Hepatocyte (in vitro differentiated cells): ENCODE measurements at regions not wholly inside any gene's neighbourhood (a gene's known extent, or its start where the extent isn't known, plus 50 kb on each side); places are given as distances from the start of the nearest gene placed in this dataset.

Experiments
- DNase-seq: peaks from one replicate; pipeline ENCODE4 v3.0.0-alpha.2; 2016; ENCODE audit warnings: low spot score
- H2AFZ ChIP-seq: fragments of 200-600 bp; sonication (generic); 2 replicates; pipeline ENCODE4 v1.6.0; 2016; ENCODE audit warnings: antibody characterized with exemption, mild to moderate bottlenecking
- H3K27ac ChIP-seq: fragments of 200-600 bp; sonication (generic); 2 replicates; pipeline ENCODE4 v1.5.1; 2016; ENCODE audit warnings: mild to moderate bottlenecking
- H3K27me3 ChIP-seq: fragments of 200-600 bp; sonication (generic); 2 replicates; pipeline ENCODE4 v1.6.1; 2016
- H3K36me3 ChIP-seq: fragments of 200-600 bp; sonication (generic); replicated peaks from 2 replicates; pipeline ENCODE4 v1.5.1; 2016; ENCODE audit warnings: low read depth; ENCODE audit not compliant: insufficient read depth
- H3K4me1 ChIP-seq: fragments of 200-600 bp; sonication (generic); 2 replicates; pipeline ENCODE4 v1.5.1; 2016; ENCODE audit warnings: mild to moderate bottlenecking, moderate library complexity; ENCODE audit not compliant: insufficient read depth
- H3K4me2 ChIP-seq: fragments of 200-600 bp; sonication (generic); 2 replicates; pipeline ENCODE4 v1.6.0; 2016
- H3K4me3 ChIP-seq: fragments of 200-600 bp; sonication (generic); 2 replicates; pipeline ENCODE4 v1.5.1; 2016; ENCODE audit warnings: mild to moderate bottlenecking
- H3K79me2 ChIP-seq: fragments of 200-600 bp; sonication (generic); 2 replicates; pipeline ENCODE4 v1.6.0; 2017; ENCODE audit warnings: mild to moderate bottlenecking
- H3K9me2 ChIP-seq: fragments of 200-600 bp; sonication (generic); replicated peaks from 2 replicates; pipeline ENCODE4 v1.6.0; 2017; ENCODE audit warnings: mild to moderate bottlenecking; ENCODE audit not compliant: insufficient read depth
- H3K9me3 ChIP-seq: fragments of 200-600 bp; sonication (generic); 2 replicates; pipeline ENCODE4 v1.5.1; 2016; ENCODE audit warnings: low read depth, mild to moderate bottlenecking
- H4K20me1 ChIP-seq: fragments of 200-600 bp; sonication (generic); 2 replicates; pipeline ENCODE4 v1.6.0; 2016; ENCODE audit warnings: mild to moderate bottlenecking; ENCODE audit not compliant: insufficient read depth, poor library complexity, severe bottlenecking
- EZH2 ChIP-seq: fragments of 200-600 bp; sonication (generic); IDR thresholded peaks from 2 replicates; pipeline ENCODE4 v1.6.1; 2016; ENCODE audit warnings: antibody characterized with exemption, mild to moderate bottlenecking, borderline replicate concordance
- EZH2phosphoT487 ChIP-seq: fragments of 200-600 bp; sonication (generic); IDR thresholded peaks from one replicate; pipeline ENCODE4 v1.6.1; 2018; ENCODE audit warnings: antibody characterized with exemption, mild to moderate bottlenecking, low read depth, moderate library complexity; ENCODE audit not compliant: unreplicated experiment, severe bottlenecking
- WGBS: methylation state at CpG from one replicate; pipeline ENCODE4 v1.1.6; 2016; ENCODE audit warnings: low lambda C conversion rate; ENCODE audit errors: missing lambda C conversion rate; 5-methylcytosine and 5-hydroxymethylcytosine counted together
- TF ChIP-seq, protein P1 (sequence below): fragments of 200-600 bp; sonication (generic); IDR thresholded peaks from 2 replicates; pipeline ENCODE4 v1.5.1; 2016; ENCODE audit warnings: antibody characterized with exemption, mild to moderate bottlenecking; ENCODE audit not compliant: poor library complexity

DNA sequence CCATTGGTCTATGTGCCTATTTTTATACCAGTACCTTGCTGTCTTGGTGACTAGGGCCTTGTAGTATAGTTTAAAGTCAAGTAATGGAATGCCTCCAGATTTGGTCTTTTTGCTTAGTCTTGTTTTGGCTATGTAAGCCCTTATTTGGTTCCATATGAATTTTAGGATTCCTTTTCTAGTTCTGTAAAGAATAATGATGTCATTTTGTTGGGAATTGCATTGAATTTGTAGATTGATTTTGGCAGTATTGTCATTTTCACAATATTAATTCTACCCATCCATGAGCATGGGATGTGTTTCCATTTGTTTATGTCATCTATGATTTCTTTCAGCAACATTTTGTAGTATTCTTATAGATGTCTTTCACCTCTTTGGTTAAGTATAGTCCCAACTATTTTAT, 96.4 kb upstream of the PAK5 start:
- Histone ChIP-seq H3K27ac (no peak overlapping the region), H3K4me3 (no peak overlapping the region), H3K4me1 (no peaks in the 10 kb centered on the region), H3K9me2 (no peaks in the 10 kb centered on the region), H4K20me1 (no peaks in the 10 kb centered on the region), H2AFZ (no peak overlapping the region), H3K36me3 (no peaks in the 10 kb centered on the region), H3K4me2 (no peak overlapping the region), H3K9me3 (no peaks in the 10 kb centered on the region), H3K79me2 (no peaks in the 10 kb centered on the region), H3K27me3 (no peaks in the 10 kb centered on the region)
- TF ChIP-seq EZH2 (no peak), EZH2phosphoT487 (no peak)
- TF ChIP-seq, protein P1, sequence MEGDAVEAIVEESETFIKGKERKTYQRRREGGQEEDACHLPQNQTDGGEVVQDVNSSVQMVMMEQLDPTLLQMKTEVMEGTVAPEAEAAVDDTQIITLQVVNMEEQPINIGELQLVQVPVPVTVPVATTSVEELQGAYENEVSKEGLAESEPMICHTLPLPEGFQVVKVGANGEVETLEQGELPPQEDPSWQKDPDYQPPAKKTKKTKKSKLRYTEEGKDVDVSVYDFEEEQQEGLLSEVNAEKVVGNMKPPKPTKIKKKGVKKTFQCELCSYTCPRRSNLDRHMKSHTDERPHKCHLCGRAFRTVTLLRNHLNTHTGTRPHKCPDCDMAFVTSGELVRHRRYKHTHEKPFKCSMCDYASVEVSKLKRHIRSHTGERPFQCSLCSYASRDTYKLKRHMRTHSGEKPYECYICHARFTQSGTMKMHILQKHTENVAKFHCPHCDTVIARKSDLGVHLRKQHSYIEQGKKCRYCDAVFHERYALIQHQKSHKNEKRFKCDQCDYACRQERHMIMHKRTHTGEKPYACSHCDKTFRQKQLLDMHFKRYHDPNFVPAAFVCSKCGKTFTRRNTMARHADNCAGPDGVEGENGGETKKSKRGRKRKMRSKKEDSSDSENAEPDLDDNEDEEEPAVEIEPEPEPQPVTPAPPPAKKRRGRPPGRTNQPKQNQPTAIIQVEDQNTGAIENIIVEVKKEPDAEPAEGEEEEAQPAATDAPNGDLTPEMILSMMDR, result no peak
- DNase-seq, result no peak

DNA sequence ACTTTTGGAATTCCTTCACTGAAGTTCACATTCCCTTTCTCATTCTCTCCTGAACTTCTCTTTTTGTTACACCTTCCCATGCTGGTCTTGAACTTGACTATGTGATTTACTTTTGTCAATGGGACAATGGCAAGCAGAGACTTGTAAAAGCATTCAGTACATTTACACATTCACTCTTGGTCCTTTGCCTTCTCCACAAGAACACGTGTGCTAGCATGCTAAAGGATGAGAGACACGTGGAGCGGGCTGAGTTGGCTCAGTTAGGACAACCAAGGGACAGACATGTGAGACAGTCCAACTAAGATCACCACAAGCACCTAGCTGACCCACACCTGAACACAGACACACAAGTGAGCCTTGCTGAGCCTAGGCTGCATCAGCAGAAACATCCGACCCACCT, 91.3 kb upstream of the PAK5 start:
- Histone ChIP-seq H3K27me3 (no peaks in the 10 kb centered on the region), H3K9me2 (no peaks in the 10 kb centered on the region), H3K9me3 (no peaks in the 10 kb centered on the region), H4K20me1 (no peaks in the 10 kb centered on the region), H3K4me2 (no peak overlapping the region), H3K27ac (no peak overlapping the region), H3K4me3 (no peak overlapping the region), H3K79me2 (no peaks in the 10 kb centered on the region), H3K36me3 (no peaks in the 10 kb centered on the region), H3K4me1 (no peaks in the 10 kb centered on the region), H2AFZ (no peak overlapping the region)
- no peak for DNase-seq
- 93% methylated on average over 4 of the region's 4 CpGs for WGBS
- TF ChIP-seq, protein P1, result no peak
- TF ChIP-seq EZH2phosphoT487 (no peak), EZH2 (no peak)

DNA sequence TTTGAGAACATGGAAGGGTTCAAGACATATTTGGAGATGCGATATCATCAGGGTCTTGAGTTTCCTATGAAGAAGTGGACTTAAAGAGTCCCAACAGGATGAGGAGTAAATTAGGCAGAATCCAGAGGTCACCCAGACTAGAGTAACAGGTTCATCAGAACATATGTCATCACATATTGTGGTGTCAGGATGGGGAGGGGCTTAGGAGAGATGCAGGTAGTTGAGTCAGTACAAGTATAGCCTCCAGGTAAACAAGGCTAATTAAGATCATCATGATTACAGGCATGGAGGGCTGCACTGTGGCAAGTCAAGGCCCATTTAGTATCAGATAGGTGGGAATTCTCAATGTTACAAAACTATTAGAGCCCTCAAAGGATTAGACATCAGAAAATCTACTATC, 90.1 kb upstream of the PAK5 start:
- no peak for DNase-seq
- Histone ChIP-seq H3K4me2 (no peak overlapping the region), H4K20me1 (no peaks in the 10 kb centered on the region), H2AFZ (no peak overlapping the region), H3K27me3 (no peaks in the 10 kb centered on the region), H3K36me3 (no peaks in the 10 kb centered on the region), H3K9me3 (no peaks in the 10 kb centered on the region), H3K4me1 (no peaks in the 10 kb centered on the region), H3K27ac (no peak overlapping the region), H3K79me2 (no peaks in the 10 kb centered on the region), H3K9me2 (no peaks in the 10 kb centered on the region), H3K4me3 (no peak overlapping the region)
- WGBS, result 100% methylated on average over 1 of the region's 1 CpG
- TF ChIP-seq, protein P1, result no peak
- TF ChIP-seq EZH2phosphoT487 (no peak), EZH2 (no peak)

DNA sequence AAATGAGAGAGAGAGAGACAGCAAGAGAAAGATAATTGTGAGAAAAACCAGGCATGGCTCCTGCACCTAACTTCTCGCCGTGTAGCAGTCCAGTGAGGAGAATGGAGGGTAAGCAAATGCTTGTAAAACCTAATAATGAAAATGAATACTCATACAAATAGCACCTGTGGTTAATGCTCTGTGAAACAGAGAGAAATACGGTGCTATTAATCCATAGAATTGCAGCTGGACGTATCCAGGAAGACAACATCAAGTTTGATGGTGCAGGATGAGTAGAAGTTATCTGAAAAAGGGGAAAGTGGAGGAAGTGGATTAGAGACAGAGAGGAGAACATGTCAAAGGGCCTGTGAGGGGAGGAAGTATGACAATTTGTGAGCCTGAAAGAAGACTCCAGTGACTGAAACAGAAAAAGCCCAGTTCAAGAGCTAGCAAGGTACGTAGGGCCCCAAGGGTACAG, 89.4 kb upstream of the PAK5 start:
- H3K27ac ChIP-seq, result no peak overlapping the region
- H3K4me2 ChIP-seq, result no peak overlapping the region
- no peaks in the 10 kb centered on the region for H3K27me3 ChIP-seq
- no peaks in the 10 kb centered on the region for H3K79me2 ChIP-seq
- WGBS, result 57% methylated on average over 5 of the region's 5 CpGs
- TF ChIP-seq EZH2 (no peak), EZH2phosphoT487 (no peak)
- TF ChIP-seq, protein P1, result no peak
- no peaks in the 10 kb centered on the region for H3K4me1 ChIP-seq
- H2AFZ ChIP-seq, result no peak overlapping the region
- no peak for DNase-seq
- H3K9me2 ChIP-seq, result no peaks in the 10 kb centered on the region
- H3K36me3 ChIP-seq, result no peaks in the 10 kb centered on the region
- no peak overlapping the region for H3K4me3 ChIP-seq
- H4K20me1 ChIP-seq, result no peaks in the 10 kb centered on the region
- H3K9me3 ChIP-seq, result no peaks in the 10 kb centered on the region
